WI38 (cell line): ENCODE measurements at regions not wholly inside any gene's neighbourhood (a gene's known extent, or its start where the extent isn't known, plus 50 kb on each side); places are given as distances from the start of the nearest gene placed in this dataset.

Source experiments
- H3K4me3 ChIP-seq: 2 replicates; pipeline ENCODE4 v1.5.1; 2011; ENCODE audit warnings: low read depth, mild to moderate bottlenecking, control low read depth, low read length
- CTCF ChIP-seq: IDR thresholded peaks from 2 replicates; pipeline ENCODE4 v1.5.1; 2012; ENCODE audit warnings: low read depth, mild to moderate bottlenecking, control low read depth, low read length

GRCh38 chr1:208654241-208654640, 410.1 kb upstream of the PLXNA2 start:
- no peak overlapping the region for H3K4me3 ChIP-seq

GRCh38 chr1:208665936-208666335, 421.8 kb upstream of the PLXNA2 start:
- no peak overlapping the region for H3K4me3 ChIP-seq
- no peak for TF ChIP-seq CTCF

More at GRCh38 chr1:208654241-208654640, 410.1 kb upstream of the PLXNA2 start:
- TF ChIP-seq CTCF = no peak

GRCh38 chr1:208668991-208669390, 424.8 kb upstream of the PLXNA2 start:
- TF ChIP-seq CTCF = no peak
- no peak overlapping the region for H3K4me3 ChIP-seq

- H3K4me3 ChIP-seq = no peak overlapping the region
- no peak for TF ChIP-seq CTCF
These were observed 426.6 kb upstream of the PLXNA2 start for GRCh38 chr1:208670778-208671177.

GRCh38 chr1:208681878-208682663, 437.9 kb upstream of the PLXNA2 start:
- TF ChIP-seq CTCF = no peak
- no peak overlapping the region for H3K4me3 ChIP-seq

- TF ChIP-seq CTCF = no peak
- no peak overlapping the region for H3K4me3 ChIP-seq
These were observed 438.5 kb upstream of the PLXNA2 start for GRCh38 chr1:208682664-208683013.

GRCh38 chr1:208683141-208683540, 439.0 kb upstream of the PLXNA2 start:
- no peak for TF ChIP-seq CTCF
- no peak overlapping the region for H3K4me3 ChIP-seq
